WTC11 (cell line): ENCODE measurements at regions not wholly inside any gene's neighbourhood (a gene's known extent, or its start where the extent isn't known, plus 50 kb on each side); places are given as distances from the start of the nearest gene placed in this dataset.

Source experiments
- ATAC-seq: fragments of 200-7000 bp; cut with Tn5 transposase; 2 replicates; pipeline ENCODE4 v1.10.0; 2021; ENCODE audit warnings: mild to moderate bottlenecking, moderate library complexity
- CTCF ChIA-PET: fragments of 300-600 bp; sonication (Branson Sonifier 250); formaldehyde crosslinking; loops from one replicate; lab custom pipeline; 2021; ENCODE audit warnings: antibody characterized with exemption; lab: Charles Lee
- POLR2A ChIA-PET: fragments of 350-600 bp; sonication (Branson Sonifier 250); formaldehyde crosslinking; loops from one replicate; lab custom pipeline; 2021; ENCODE audit warnings: antibody characterized with exemption; lab: Charles Lee
- DNase-seq: peaks from one replicate; pipeline ENCODE4 v3.0.0; 2021; ENCODE audit warnings: low spot score
- H3K27ac Mint-ChIP-seq: 2 replicates; pipeline ENCODE4 v1.8.0; 2021; ENCODE audit warnings: mixed read lengths
- H3K27me3 Mint-ChIP-seq: 2 replicates; pipeline ENCODE4 v1.8.0; 2021; ENCODE audit warnings: low read depth, mild to moderate bottlenecking, moderate library complexity, mixed read lengths
- H3K36me3 Mint-ChIP-seq: 2 replicates; pipeline ENCODE4 v1.8.0; 2021; ENCODE audit warnings: mixed read lengths
- H3K4me1 Mint-ChIP-seq: 2 replicates; pipeline ENCODE4 v1.8.0; 2022; ENCODE audit warnings: mixed read lengths
- H3K4me3 Mint-ChIP-seq: 2 replicates; pipeline ENCODE4 v1.8.0; 2021; ENCODE audit warnings: mild to moderate bottlenecking, moderate library complexity, mixed read lengths
- H3K9me3 Mint-ChIP-seq: 2 replicates; pipeline ENCODE4 v1.8.0; 2021; ENCODE audit warnings: mixed read lengths
- AFF4 ChIP-seq: sonication (generic); formaldehyde crosslinking; IDR thresholded peaks from 2 replicates; pipeline ENCODE4 v1.8.1; 2023; ENCODE audit warnings: mild to moderate bottlenecking, missing genetic modification reagents, borderline replicate concordance
- E2F5 ChIP-seq: sonication (generic); formaldehyde crosslinking; IDR thresholded peaks from 2 replicates; pipeline ENCODE4 v1.8.1; 2022; ENCODE audit warnings: mild to moderate bottlenecking, moderate library complexity, missing genetic modification reagents
- IRF1 ChIP-seq: sonication (generic); formaldehyde crosslinking; IDR thresholded peaks from 2 replicates; pipeline ENCODE4 v1.8.0; 2023; ENCODE audit warnings: missing genetic modification reagents
- MYBL2 ChIP-seq: sonication (generic); formaldehyde crosslinking; IDR thresholded peaks from 2 replicates; pipeline ENCODE4 v1.8.1; 2023; ENCODE audit warnings: mild to moderate bottlenecking, moderate library complexity, missing genetic modification reagents
- NR3C1 ChIP-seq: sonication (generic); formaldehyde crosslinking; conservative IDR thresholded peaks from 2 replicates; pipeline ENCODE4 v1.8.1; 2023; ENCODE audit warnings: low read depth, mild to moderate bottlenecking, missing genetic modification reagents
- PRDM15 ChIP-seq: sonication (generic); formaldehyde crosslinking; IDR thresholded peaks from 2 replicates; pipeline ENCODE4 v1.8.0; 2022; ENCODE audit warnings: missing genetic modification reagents
- PRRX2 ChIP-seq: fragments of 250-450 bp; sonication (Bioruptor Pico); IDR thresholded peaks from 2 replicates; pipeline ENCODE4 v1.8.0; 2021; ENCODE audit warnings: mild to moderate bottlenecking
- SOX15 ChIP-seq: fragments of 250-450 bp; sonication (Bioruptor Pico); IDR thresholded peaks from 2 replicates; pipeline ENCODE4 v1.9.0; 2021; ENCODE audit warnings: mild to moderate bottlenecking
- TEAD4 ChIP-seq: sonication (generic); formaldehyde crosslinking; IDR thresholded peaks from 2 replicates; pipeline ENCODE4 v1.8.0; 2022; ENCODE audit warnings: mild to moderate bottlenecking, missing genetic modification reagents
- ZBTB21 ChIP-seq: sonication (generic); formaldehyde crosslinking; IDR thresholded peaks from 2 replicates; pipeline ENCODE4 v1.8.1; 2023; ENCODE audit warnings: mild to moderate bottlenecking, missing genetic modification reagents, borderline replicate concordance
- ZBTB43 ChIP-seq: sonication (generic); formaldehyde crosslinking; IDR thresholded peaks from 2 replicates; pipeline ENCODE4 v1.8.1; 2023; ENCODE audit warnings: mild to moderate bottlenecking, missing genetic modification reagents
- ZNF138 ChIP-seq: sonication (generic); formaldehyde crosslinking; conservative IDR thresholded peaks from 2 replicates; pipeline ENCODE4 v1.8.1; 2022; ENCODE audit warnings: mild to moderate bottlenecking, moderate library complexity, missing genetic modification reagents
- ZNF317 ChIP-seq: sonication (generic); formaldehyde crosslinking; IDR thresholded peaks from 2 replicates; pipeline ENCODE4 v1.8.1; 2023; ENCODE audit warnings: low read depth, mild to moderate bottlenecking, moderate library complexity, missing genetic modification reagents, borderline replicate concordance
- ZNF396 ChIP-seq: fragments of 250-450 bp; sonication (Bioruptor Pico); IDR thresholded peaks from 2 replicates; pipeline ENCODE4 v1.8.0; 2021; ENCODE audit warnings: mild to moderate bottlenecking, moderate library complexity, borderline replicate concordance

GRCh38 chr10:8508882-8509281, 454.4 kb downstream of the GATA3 start:
- no peak for ATAC-seq
- Mint-ChIP-seq H3K4me3 (no peak overlapping the region), H3K4me1 (peaks cover 27% of the 10 kb centered on the region), H3K27me3 (no peaks in the 10 kb centered on the region), H3K36me3 (no peaks in the 10 kb centered on the region), H3K27ac (no peak overlapping the region), H3K9me3 (no peaks in the 10 kb centered on the region)
- ChIA-PET POLR2A (no interaction called here), CTCF (interaction anchor here (0.8 kb wide), 1 partner anchor 12 kb away, joined by 3 read pairs; no protein-coding TSS in a partner anchor)
- no peak for DNase-seq
- TF ChIP-seq ZNF138 (CRISPR knock-in tag) = no peak
- TF ChIP-seq ZNF317 = no peak
- no peak for TF ChIP-seq TEAD4 (CRISPR knock-in tag)
- TF ChIP-seq ZBTB43 (CRISPR knock-in tag) = no peak
- TF ChIP-seq PRRX2 (CRISPR knock-in tag) = no peak

GRCh38 chr10:8510471-8510870, 456.0 kb downstream of the GATA3 start:
- H3K4me1 Mint-ChIP-seq = peaks cover 15% of the 10 kb centered on the region
- H3K27me3 Mint-ChIP-seq = no peaks in the 10 kb centered on the region
- H3K27ac Mint-ChIP-seq = no peak overlapping the region
- H3K9me3 Mint-ChIP-seq = no peaks in the 10 kb centered on the region; the same call in 1 of the 2 replicates
- CTCF ChIA-PET = interaction anchor here (2.0 kb wide), 1 partner anchor 10 kb away, joined by 7 read pairs; no protein-coding TSS in a partner anchor
- no peak overlapping the region for H3K4me3 Mint-ChIP-seq
- POLR2A ChIA-PET = no interaction called here
- no peak for DNase-seq
- no peak for ATAC-seq
- no peaks in the 10 kb centered on the region for H3K36me3 Mint-ChIP-seq
- TF ChIP-seq E2F5 (CRISPR knock-in tag) (no peak), MYBL2 (CRISPR knock-in tag) (no peak), NR3C1 (CRISPR knock-in tag) (no peak), IRF1 (no peak), PRDM15 (CRISPR knock-in tag) (no peak), SOX15 (no peak), ZNF396 (CRISPR knock-in tag) (no peak), ZBTB21 (CRISPR knock-in tag) (no peak), AFF4 (no peak)
